CD14-positive monocyte (primary cell): ENCODE measurements at regions not wholly inside any gene's neighbourhood (a gene's known extent, or its start where the extent isn't known, plus 50 kb on each side); places are given as distances from the start of the nearest gene placed in this dataset.

ENCODE experiments used
- DNase-seq, 3 donors: peaks; one replicate each; pipeline ENCODE4 v3.0.0-alpha.2; 2011 to 2022
- H2AFZ ChIP-seq: 2 replicates; pipeline ENCODE4 v1.6.0; 2012; ENCODE audit warnings: mild to moderate bottlenecking, low read depth, low read length, inconsistent platforms; ENCODE audit not compliant: insufficient read depth, poor library complexity, severe bottlenecking
- H3K27ac ChIP-seq, 2 donors: 1 replicate in 1 of 2; 2 replicates in 1 of 2; pipeline ENCODE4 v1.5.1; 2012 to 2013; ENCODE audit warnings: low read length in 2 of 2, control low read depth in 1 of 2, inconsistent platforms in 1 of 2, low read depth in 1 of 2, mild to moderate bottlenecking in 1 of 2
- H3K27me3 ChIP-seq, 2 donors: one replicate each; pipeline versions ENCODE4 v1.6.0 to v1.6.1; 2011 to 2013; ENCODE audit warnings: low read length in 2 of 2; ENCODE audit not compliant: control insufficient read depth in 2 of 2, insufficient read depth in 2 of 2
- H3K36me3 ChIP-seq, 2 donors: replicated peaks in 1 of 2; 1 replicate in 1 of 2; 2 replicates in 1 of 2; pipeline versions ENCODE4 v1.5.1 to v1.6.1; 2012 to 2013; ENCODE audit warnings: low read length in 2 of 2, control low read depth in 1 of 2, inconsistent platforms in 1 of 2, mild to moderate bottlenecking in 1 of 2; ENCODE audit not compliant: insufficient read depth in 2 of 2, control insufficient read depth in 1 of 2
- H3K4me1 ChIP-seq, 2 donors: 1 replicate in 1 of 2; 2 replicates in 1 of 2; pipeline versions ENCODE4 v1.5.1 to v1.6.1; 2012 to 2013; ENCODE audit warnings: low read length in 2 of 2, control low read depth in 1 of 2, inconsistent platforms in 1 of 2, mild to moderate bottlenecking in 1 of 2, moderate library complexity in 1 of 2; ENCODE audit not compliant: insufficient read depth in 2 of 2, control insufficient read depth in 1 of 2
- H3K4me2 ChIP-seq: replicated peaks from 2 replicates; pipeline ENCODE3; 2012; ENCODE audit warnings: low read length, moderate library complexity, mild to moderate bottlenecking; ENCODE audit not compliant: poor library complexity, severe bottlenecking; ENCODE audit errors: extremely low read depth
- H3K4me3 ChIP-seq, 3 experiments: fragments of 200-600 bp in 1 of 3; sonication (generic) in 1 of 3; replicated peaks in 1 of 3; 1 replicate in 2 of 3; 2 replicates in 1 of 3; pipeline ENCODE4 v1.5.1; 2011 to 2013; ENCODE audit warnings: low read length in 3 of 3, mild to moderate bottlenecking in 3 of 3, control low read depth in 2 of 3, low read depth in 2 of 3, inconsistent platforms in 1 of 3, moderate library complexity in 1 of 3
- H3K79me2 ChIP-seq: 2 replicates; pipeline ENCODE4 v1.6.0; 2012; ENCODE audit warnings: mild to moderate bottlenecking, control low read depth, inconsistent platforms, low read length, moderate library complexity; ENCODE audit not compliant: insufficient read depth
- H3K9ac ChIP-seq: 2 replicates; pipeline ENCODE4 v1.6.0; 2017; ENCODE audit warnings: low read length, mild to moderate bottlenecking; ENCODE audit not compliant: insufficient read depth, poor library complexity, severe bottlenecking
- H3K9me3 ChIP-seq, 2 donors: replicated peaks in 1 of 2; 1 replicate in 1 of 2; 2 replicates in 1 of 2; pipeline versions ENCODE4 v1.5.1 to v1.6.1; 2012 to 2013; ENCODE audit warnings: low read length in 2 of 2, control low read depth in 1 of 2; ENCODE audit not compliant: control insufficient read depth in 1 of 2, insufficient read depth in 1 of 2
- H4K20me1 ChIP-seq: 2 replicates; pipeline ENCODE4 v1.6.0; 2012; ENCODE audit warnings: mild to moderate bottlenecking, low read length, control low read depth, moderate library complexity; ENCODE audit not compliant: insufficient read depth
- H3K27ac Mint-ChIP-seq, 7 donors: one replicate each; pipeline ENCODE4 v1.8.0; 2020; ENCODE audit warnings: mild to moderate bottlenecking in 7 of 7, mixed read lengths in 7 of 7, moderate library complexity in 6 of 7, inconsistent platforms in 2 of 7
- H3K27me3 Mint-ChIP-seq, 3 donors: one replicate each; pipeline ENCODE4 v1.8.0; 2021 to 2022; ENCODE audit warnings: low read depth in 3 of 3, mild to moderate bottlenecking in 3 of 3, mixed read lengths in 3 of 3, moderate library complexity in 3 of 3, inconsistent platforms in 1 of 3
- H3K36me3 Mint-ChIP-seq, 2 donors: one replicate each; pipeline ENCODE4 v1.8.0; 2020; ENCODE audit warnings: mixed read lengths in 2 of 2, inconsistent platforms in 1 of 2, mild to moderate bottlenecking in 1 of 2
- H3K4me1 Mint-ChIP-seq: one replicate; pipeline ENCODE4 v1.8.0; 2020; ENCODE audit warnings: mild to moderate bottlenecking, mixed read lengths
- H3K4me3 Mint-ChIP-seq, 2 donors: one replicate each; pipeline ENCODE4 v1.8.0; 2020; ENCODE audit warnings: mild to moderate bottlenecking in 2 of 2, mixed read lengths in 2 of 2, moderate library complexity in 1 of 2
- H3K9me3 Mint-ChIP-seq, 7 donors: one replicate each; pipeline ENCODE4 v1.8.0; 2020 to 2022; ENCODE audit warnings: mixed read lengths in 7 of 7, mild to moderate bottlenecking in 6 of 7, moderate library complexity in 6 of 7, inconsistent platforms in 2 of 7
- WGBS: methylation state at CpG from one replicate; pipeline ENCODE4 v1.1.5; 2013; ENCODE audit warnings: missing lambda C conversion rate; ENCODE audit not compliant: insufficient coverage; 5-methylcytosine and 5-hydroxymethylcytosine counted together
- intact Hi-C, 2 donors: fragments of 100-400 bp; cut with micrococcal nuclease; formaldehyde crosslinking; loops; one replicate each; pipeline versions ENCODE4 v1.15.0 to v1.15.1; 2023
- TF ChIP-seq, protein P1 (sequence below): fragments of 200-600 bp; IDR thresholded peaks from one replicate; pipeline ENCODE4 v1.8.0; 2022; ENCODE audit warnings: antibody characterized with exemption, mild to moderate bottlenecking

DNA sequence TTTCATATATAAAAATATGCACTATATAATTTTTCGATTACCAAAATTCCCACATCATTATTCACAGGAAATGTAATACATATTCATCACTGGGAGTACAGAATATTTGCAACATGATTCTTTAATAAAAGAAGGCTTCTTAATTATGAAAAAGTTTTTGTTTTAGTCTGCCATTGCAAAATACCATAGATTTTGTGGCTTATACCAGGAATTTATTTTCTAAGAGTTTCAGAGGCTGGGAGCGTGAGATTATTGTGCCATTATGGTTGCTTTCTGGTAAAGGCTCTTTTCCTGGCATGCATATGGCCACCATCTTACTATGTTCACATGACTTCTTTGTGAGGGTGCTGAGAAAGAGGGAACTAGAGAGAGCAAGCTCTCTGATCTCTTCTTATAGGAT, 306.9 kb upstream of the ADGRB3 start:
- no peaks in the 10 kb centered on the region for H3K4me1 ChIP-seq
- H3K9me3 ChIP-seq = no peaks in the 10 kb centered on the region
- H3K79me2 ChIP-seq = no peaks in the 10 kb centered on the region
- intact Hi-C loops = no loop called here
- no peak overlapping the region for H3K4me2 ChIP-seq
- Mint-ChIP-seq H3K27me3 (no peaks in the 10 kb centered on the region), H3K9me3 (peaks cover 0 to 2% (median 0%) of the 10 kb centered on the region in 7 donors), H3K4me1 (no peaks in the 10 kb centered on the region), H3K27ac (no peak overlapping the region), H3K4me3 (no peak overlapping the region), H3K36me3 (no peaks in the 10 kb centered on the region)
- H3K4me3 ChIP-seq = no peak overlapping the region
- H3K9ac ChIP-seq = no peak overlapping the region
- H3K36me3 ChIP-seq = no peaks in the 10 kb centered on the region
- no peak overlapping the region for H2AFZ ChIP-seq
- DNase-seq = no peak
- TF ChIP-seq, protein P1, sequence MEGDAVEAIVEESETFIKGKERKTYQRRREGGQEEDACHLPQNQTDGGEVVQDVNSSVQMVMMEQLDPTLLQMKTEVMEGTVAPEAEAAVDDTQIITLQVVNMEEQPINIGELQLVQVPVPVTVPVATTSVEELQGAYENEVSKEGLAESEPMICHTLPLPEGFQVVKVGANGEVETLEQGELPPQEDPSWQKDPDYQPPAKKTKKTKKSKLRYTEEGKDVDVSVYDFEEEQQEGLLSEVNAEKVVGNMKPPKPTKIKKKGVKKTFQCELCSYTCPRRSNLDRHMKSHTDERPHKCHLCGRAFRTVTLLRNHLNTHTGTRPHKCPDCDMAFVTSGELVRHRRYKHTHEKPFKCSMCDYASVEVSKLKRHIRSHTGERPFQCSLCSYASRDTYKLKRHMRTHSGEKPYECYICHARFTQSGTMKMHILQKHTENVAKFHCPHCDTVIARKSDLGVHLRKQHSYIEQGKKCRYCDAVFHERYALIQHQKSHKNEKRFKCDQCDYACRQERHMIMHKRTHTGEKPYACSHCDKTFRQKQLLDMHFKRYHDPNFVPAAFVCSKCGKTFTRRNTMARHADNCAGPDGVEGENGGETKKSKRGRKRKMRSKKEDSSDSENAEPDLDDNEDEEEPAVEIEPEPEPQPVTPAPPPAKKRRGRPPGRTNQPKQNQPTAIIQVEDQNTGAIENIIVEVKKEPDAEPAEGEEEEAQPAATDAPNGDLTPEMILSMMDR = no peak
- no peaks in the 10 kb centered on the region for H3K27me3 ChIP-seq
- no peaks in the 10 kb centered on the region for H4K20me1 ChIP-seq
- no CpG with 5 or more reads among the region's 2 CpGs for WGBS
- H3K27ac ChIP-seq = no peak overlapping the region

DNA sequence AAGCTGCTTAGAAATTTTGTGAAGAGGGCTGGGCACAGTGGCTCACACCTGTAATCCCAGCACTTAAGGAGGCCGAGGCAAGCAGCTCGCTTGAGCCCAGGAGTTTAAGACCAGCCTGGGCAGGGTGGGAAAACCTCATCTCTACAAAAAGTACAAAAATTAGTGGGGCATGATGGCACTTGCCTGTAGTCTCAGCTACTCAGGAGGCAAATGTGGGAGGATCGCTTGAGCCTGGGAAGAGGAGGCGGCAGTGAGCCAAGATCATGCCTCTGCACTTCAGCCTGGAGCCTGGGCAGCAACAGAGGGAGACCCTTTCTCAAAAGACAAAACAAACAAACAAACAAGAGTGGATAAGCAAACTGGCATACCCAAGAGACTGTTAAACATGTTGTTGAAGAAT, 308.3 kb upstream of the ADGRB3 start:
- Histone ChIP-seq H3K4me1 (no peaks in the 10 kb centered on the region), H3K79me2 (no peaks in the 10 kb centered on the region), H3K4me3 (no peak overlapping the region), H3K9me3 (no peaks in the 10 kb centered on the region), H2AFZ (no peak overlapping the region), H3K27me3 (no peaks in the 10 kb centered on the region), H3K36me3 (no peaks in the 10 kb centered on the region), H3K9ac (no peak overlapping the region), H3K27ac (no peak overlapping the region), H3K4me2 (no peak overlapping the region), H4K20me1 (no peaks in the 10 kb centered on the region)
- H3K4me3 Mint-ChIP-seq = no peak overlapping the region
- no peaks in the 10 kb centered on the region for H3K27me3 Mint-ChIP-seq
- WGBS = 100% methylated on average over 2 of the region's 4 CpGs
- no peak for DNase-seq
- TF ChIP-seq, protein P1 = no peak
- no peak overlapping the region for H3K27ac Mint-ChIP-seq
- intact Hi-C loops = no loop called here
- H3K9me3 Mint-ChIP-seq = peaks cover 0 to 2% (median 0%) of the 10 kb centered on the region in 7 donors
- no peaks in the 10 kb centered on the region for H3K36me3 Mint-ChIP-seq
- no peaks in the 10 kb centered on the region for H3K4me1 Mint-ChIP-seq
